ENCODE measurements at regions not wholly inside any gene's neighbourhood (a gene's known extent, or its start where the extent isn't known, plus 50 kb on each side); places are given as distances from the start of the nearest gene placed in this dataset.

- no peak for TF ChIP-seq CTCF (IDR thresholded peaks at IDR 0.05)
- no peak for TF ChIP-seq POLR2A (IDR thresholded peaks at IDR 0.05)
Measured at GRCh38 chr12:85392508-85392907, 112.5 kb downstream of the ALX1 start.
